ENCODE measurements at regions not wholly inside any gene's neighbourhood (a gene's known extent, or its start where the extent isn't known, plus 50 kb on each side); places are given as distances from the start of the nearest gene placed in this dataset.

GRCh38 chr6:168884646-168885086 lies 369.0 kb downstream of the THBS2 start:
- peak; percentile 38 for DNase-seq (ENCODE audit: low read depth)

- DNase-seq (ENCODE audit: low read depth) = no peak
Observed at GRCh38 chr6:168884050-168884645, 369.5 kb downstream of the THBS2 start.

- DNase-seq (ENCODE audit: low read depth) = no peak
Observed at GRCh38 chr6:168883410-168884049, 370.1 kb downstream of the THBS2 start.

- DNase-seq (ENCODE audit: low read depth) = no peak
Observed at GRCh38 chr6:168880271-168880670, 373.4 kb downstream of the THBS2 start.

GRCh38 chr6:168877821-168878282 lies 375.8 kb downstream of the THBS2 start:
- peak; percentile 37 for DNase-seq (ENCODE audit: low read depth)

GRCh38 chr6:168876956-168877355 lies 376.7 kb downstream of the THBS2 start:
- no peak for DNase-seq (ENCODE audit: low read depth)

GRCh38 chr6:168875811-168876576 lies 377.7 kb downstream of the THBS2 start:
- DNase-seq (ENCODE audit: low read depth) = no peak

GRCh38 chr6:168874637-168875036 lies 379.0 kb downstream of the THBS2 start:
- no peak for DNase-seq (ENCODE audit: low read depth)

GRCh38 chr6:168873278-168874190 lies 380.1 kb downstream of the THBS2 start:
- no peak for DNase-seq (ENCODE audit: low read depth)

- no peak for DNase-seq (ENCODE audit: low read depth)
Observed at GRCh38 chr6:168871642-168872315, 381.9 kb downstream of the THBS2 start.

GRCh38 chr6:168870982-168871381 lies 382.7 kb downstream of the THBS2 start:
- DNase-seq (ENCODE audit: low read depth) = no peak

GRCh38 chr6:168867247-168868102 lies 386.2 kb downstream of the THBS2 start:
- DNase-seq (ENCODE audit: low read depth) = no peak

GRCh38 chr6:168866534-168866933 lies 387.1 kb downstream of the THBS2 start:
- no peak for DNase-seq (ENCODE audit: low read depth)

GRCh38 chr6:168865522-168865921 lies 388.1 kb downstream of the THBS2 start:
- DNase-seq (ENCODE audit: low read depth) = no peak

- no peak for DNase-seq (ENCODE audit: low read depth)
Observed at GRCh38 chr6:168864541-168865460, 388.8 kb downstream of the THBS2 start.

- no peak for DNase-seq (ENCODE audit: low read depth)
Observed at GRCh38 chr6:168863467-168863866, 390.2 kb downstream of the THBS2 start.

GRCh38 chr6:168862346-168862980 lies 391.2 kb downstream of the THBS2 start:
- DNase-seq (ENCODE audit: low read depth) = no peak

- no peak for DNase-seq (ENCODE audit: low read depth)
Observed at GRCh38 chr6:168860987-168861386, 392.7 kb downstream of the THBS2 start.

Measured in LHCN-M2 (cell line).